Ureter (tissue), 1 donor: ENCODE measurements at regions not wholly inside any gene's neighbourhood (a gene's known extent, or its start where the extent isn't known, plus 50 kb on each side); places are given as distances from the start of the nearest gene placed in this dataset.

Experiments
- DNase-seq: peaks from one replicate; pipeline ENCODE4 v3.0.0-alpha.2; 2020; ENCODE audit warnings: low spot score
- donor health status: DM: yes; HTN: yes; CAD: no.

- DNase-seq = no peak
These were observed 219.3 kb downstream of the TTC32 start for GRCh38 chr2:19682493-19682892.

GRCh38 chr2:19677825-19678518 lies 223.8 kb downstream of the TTC32 start:
- no peak for DNase-seq

- no peak for DNase-seq
These were observed 224.5 kb downstream of the TTC32 start for GRCh38 chr2:19677215-19677777.

DNA sequence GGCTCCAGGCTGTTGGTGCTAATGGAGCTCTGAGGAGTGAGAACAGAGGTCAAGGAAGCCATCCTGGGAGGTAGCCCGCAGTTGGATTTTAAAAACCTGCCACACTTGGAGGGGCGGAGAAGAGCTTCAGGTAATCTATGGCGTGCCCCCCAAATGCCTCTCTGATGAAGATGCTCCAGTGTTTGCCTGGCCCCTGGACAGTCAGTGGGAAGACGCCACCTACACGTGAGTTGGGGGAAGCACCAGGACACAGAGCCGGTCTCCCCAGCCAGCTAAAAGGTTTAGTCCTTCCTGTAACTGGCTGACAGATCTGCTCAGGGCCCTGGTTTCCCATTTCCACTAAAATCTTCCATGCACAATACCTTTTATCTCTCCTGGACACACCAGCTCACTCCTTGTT lies 225.0 kb downstream of the TTC32 start:
- DNase-seq = no peak

GRCh38 chr2:19675856-19676460 lies 225.8 kb downstream of the TTC32 start:
- no peak for DNase-seq

- no peak for DNase-seq
These were observed 226.7 kb downstream of the TTC32 start for GRCh38 chr2:19675003-19675629.

- DNase-seq = no peak
These were observed 227.5 kb downstream of the TTC32 start for GRCh38 chr2:19674051-19675002.

- DNase-seq = no peak
These were observed 228.5 kb downstream of the TTC32 start for GRCh38 chr2:19673213-19673791.

- DNase-seq = no peak
These were observed 229.9 kb downstream of the TTC32 start for GRCh38 chr2:19671916-19672315.

DNA sequence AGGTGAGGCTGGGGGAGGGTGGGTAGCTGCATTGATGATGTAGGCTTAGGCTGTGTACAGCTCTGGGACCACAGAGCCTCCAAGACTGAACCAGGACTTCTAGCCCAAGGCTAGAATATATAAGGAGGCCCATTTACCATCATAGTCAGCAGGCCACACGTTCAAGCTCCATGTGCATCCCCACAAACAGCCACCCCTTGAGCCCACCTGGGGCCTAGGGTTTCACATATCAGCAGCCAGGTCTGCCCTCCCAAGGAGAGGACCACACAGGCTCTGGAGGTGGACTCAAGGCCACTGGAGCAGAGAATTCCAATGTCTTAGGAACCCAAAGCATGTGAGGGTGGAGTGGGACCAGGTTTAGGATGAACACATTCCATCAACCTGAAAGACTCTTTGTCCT lies 230.5 kb downstream of the TTC32 start:
- no peak for DNase-seq

- no peak for DNase-seq
These were observed 231.5 kb downstream of the TTC32 start for GRCh38 chr2:19670303-19670702.

DNA sequence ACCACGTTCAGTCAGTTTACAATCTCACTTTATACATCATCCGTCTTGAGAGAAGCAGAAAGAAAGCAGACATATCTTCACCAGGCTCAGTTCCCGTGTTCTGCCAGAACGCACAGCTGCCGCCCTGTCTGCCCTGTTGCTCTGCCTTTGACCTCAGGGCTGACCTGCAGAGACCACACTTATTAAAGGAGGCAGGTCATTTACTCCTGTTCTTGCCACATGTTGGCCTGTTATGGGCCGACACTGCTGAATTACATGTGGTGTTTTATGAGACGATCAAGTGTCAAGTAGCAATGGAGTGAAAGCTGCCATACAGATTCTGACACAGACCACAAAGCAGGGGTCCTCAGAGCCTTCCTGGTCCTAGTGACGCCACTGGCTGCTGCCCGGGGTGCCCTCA lies 232.2 kb downstream of the TTC32 start:
- DNase-seq = no peak

GRCh38 chr2:19669126-19669525 lies 232.7 kb downstream of the TTC32 start:
- DNase-seq = no peak

GRCh38 chr2:19667536-19667949 lies 234.2 kb downstream of the TTC32 start:
- DNase-seq = no peak

GRCh38 chr2:19667085-19667484 lies 234.7 kb downstream of the TTC32 start:
- DNase-seq = no peak

- no peak for DNase-seq
These were observed 237.1 kb downstream of the TTC32 start for GRCh38 chr2:19664646-19665045.

DNA sequence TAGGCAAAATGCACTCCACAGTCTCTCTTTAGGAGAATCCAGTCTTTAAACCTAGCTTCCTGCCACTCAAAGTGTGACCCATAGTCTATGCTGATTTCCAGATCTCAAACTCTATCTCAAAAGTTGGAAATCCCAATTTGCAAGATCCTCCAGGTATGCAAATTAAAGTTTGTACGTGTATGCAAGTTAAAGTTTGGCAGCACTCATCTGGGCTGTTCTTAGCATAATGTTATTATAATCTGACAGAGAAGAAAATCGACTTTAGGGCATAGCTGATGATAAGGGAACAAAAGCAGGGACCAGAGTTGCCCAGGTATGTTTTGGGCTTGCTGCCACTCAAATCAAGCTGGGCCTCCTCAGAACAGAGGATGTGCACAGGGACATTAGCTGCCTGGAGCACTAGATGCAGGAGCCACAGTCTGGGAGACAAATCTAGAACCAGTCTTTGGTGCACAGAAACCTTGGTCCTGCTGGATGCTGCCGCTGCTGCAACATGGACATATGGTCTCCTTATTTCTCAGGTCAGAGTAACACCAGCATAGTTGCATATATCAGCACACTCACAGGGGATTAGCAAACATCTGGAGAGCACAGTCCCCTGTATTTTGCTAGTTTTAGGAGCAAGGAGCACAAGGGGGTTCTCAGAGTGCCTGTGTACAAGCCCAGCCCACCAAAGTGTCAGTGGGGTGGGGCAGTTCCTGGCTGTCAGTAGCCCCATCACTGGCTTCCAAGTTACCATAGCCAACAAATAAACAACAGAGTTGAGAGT lies 242.6 kb downstream of the TTC32 start:
- DNase-seq = no peak

DNA sequence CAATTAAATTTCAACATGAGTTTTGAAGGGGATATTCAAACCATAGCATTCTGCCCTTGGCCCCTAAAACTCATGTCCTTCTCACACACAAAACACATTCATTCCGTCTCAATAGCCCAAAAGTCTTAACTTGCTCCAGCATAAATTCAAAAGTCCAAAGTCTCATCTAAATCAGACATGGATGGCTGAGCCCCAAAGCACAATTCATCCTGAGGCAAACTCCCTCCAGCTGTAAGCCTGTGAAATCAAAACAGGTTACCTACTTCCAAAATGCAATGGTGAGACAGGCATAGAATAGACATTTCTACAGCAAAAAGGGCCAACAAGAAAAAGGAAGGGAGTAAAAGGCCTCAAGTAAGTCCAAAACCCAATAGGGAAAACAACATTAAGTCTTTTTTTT lies 245.8 kb downstream of the TTC32 start:
- DNase-seq = no peak

- no peak for DNase-seq
These were observed 247.3 kb downstream of the TTC32 start for GRCh38 chr2:19654310-19655090.

DNA sequence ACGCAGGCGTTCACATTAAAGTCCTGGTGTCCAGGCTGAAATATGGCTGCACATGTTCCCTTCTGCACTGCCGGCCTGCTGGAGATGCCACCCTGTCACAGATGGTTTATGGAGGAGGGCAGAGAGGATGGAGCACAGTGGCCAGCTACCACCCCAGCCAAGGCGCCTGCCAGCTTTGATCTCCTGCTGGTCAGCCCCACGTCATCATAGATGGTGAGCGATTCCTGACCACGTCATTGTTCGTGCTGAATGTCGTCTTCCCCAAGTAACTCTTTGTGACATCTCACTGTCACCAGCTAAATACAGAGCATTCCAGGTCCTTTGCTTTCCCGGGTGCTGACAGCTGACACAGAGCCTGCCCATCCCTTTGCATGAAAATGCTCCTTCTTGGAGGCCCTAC lies 248.3 kb downstream of the TTC32 start:
- DNase-seq = no peak
